Stomach (tissue), 4 donors: ENCODE measurements at regions not wholly inside any gene's neighbourhood (a gene's known extent, or its start where the extent isn't known, plus 50 kb on each side); places are given as distances from the start of the nearest gene placed in this dataset.

Experiments used
- CTCF ChIP-seq, 7 experiments: fragments of 450-650 bp in 4 of 7; fragments of 200-600 bp in 3 of 7; sonication (generic) in 3 of 7; IDR thresholded peaks; one replicate each; pipeline ENCODE4 v1.5.1; 2016 to 2019; ENCODE audit warnings: antibody characterized with exemption in 7 of 7, control low read depth in 2 of 7, mild to moderate bottlenecking in 1 of 7
- POLR2A ChIP-seq, 4 donors: fragments of 450-650 bp; IDR thresholded peaks; one replicate each; pipeline ENCODE4 v1.6.1; 2016; ENCODE audit warnings: antibody characterized with exemption in 4 of 4, control low read depth in 2 of 4, mild to moderate bottlenecking in 1 of 4, moderate library complexity in 1 of 4
- POLR2AphosphoS5 ChIP-seq, 3 donors: sonication (generic); formaldehyde crosslinking; IDR thresholded peaks; one replicate each; pipeline ENCODE4 v1.6.1; 2016; ENCODE audit warnings: antibody characterized with exemption in 3 of 3

GRCh38 chr2:19577723-19578122 lies 219.3 kb upstream of the OSR1 start:
- TF ChIP-seq CTCF (IDR thresholded peaks at IDR 0.05) (no peak), POLR2A (IDR thresholded peaks at IDR 0.05) (no peak), POLR2AphosphoS5 (IDR thresholded peaks at IDR 0.05) (no peak)
